OCI-LY7 (cell line): ENCODE measurements at regions not wholly inside any gene's neighbourhood (a gene's known extent, or its start where the extent isn't known, plus 50 kb on each side); places are given as distances from the start of the nearest gene placed in this dataset.

Experiments used
- BruUV-seq: library from RNA; stranded (reverse); fragments of 400-500 nt; replicated peaks from 2 replicates; lab custom pipeline; 2021; lab: Mats Ljungman, UMichigan
- CTCF ChIA-PET: fragments of 300-600 bp; sonication (Branson Sonifier 250); formaldehyde crosslinking; loops from one replicate; lab custom pipeline; 2022; ENCODE audit warnings: antibody characterized with exemption; ENCODE audit not compliant: unreplicated experiment; lab: Charles Lee
- POLR2A ChIA-PET: fragments of 300-600 bp; sonication (Branson Sonifier 250); formaldehyde crosslinking; loops from one replicate; lab custom pipeline; 2022; ENCODE audit warnings: antibody characterized with exemption; lab: Charles Lee
- DNase-seq: peaks from one replicate; pipeline ENCODE4 v3.0.0-alpha.2; 2015; ENCODE audit warnings: low spot score
- H2AFZ ChIP-seq: fragments of 200-600 bp; sonication (generic), shearing (Covaris generic); 2 replicates; pipeline ENCODE4 v1.6.1; 2014; ENCODE audit warnings: mild to moderate bottlenecking, antibody characterized with exemption, low read length, moderate library complexity
- H3K27ac ChIP-seq: fragments of 200-600 bp; sonication (generic); 2 replicates; pipeline ENCODE4 v1.5.1; 2014; ENCODE audit warnings: mixed run types, low read depth, mild to moderate bottlenecking, moderate library complexity, low read length, inconsistent platforms; ENCODE audit not compliant: poor library complexity, severe bottlenecking
- H3K36me3 ChIP-seq: fragments of 200-600 bp; sonication (generic); 2 replicates; pipeline ENCODE4 v1.6.1; 2014; ENCODE audit warnings: mild to moderate bottlenecking, antibody characterized with exemption, low read length, moderate library complexity, mixed read lengths; ENCODE audit not compliant: insufficient read depth
- H3K4me1 ChIP-seq: fragments of 200-600 bp; sonication (generic); 2 replicates; pipeline ENCODE4 v1.5.1; 2014; ENCODE audit warnings: mild to moderate bottlenecking, low read length; ENCODE audit not compliant: insufficient read depth, poor library complexity, severe bottlenecking
- H3K4me2 ChIP-seq: fragments of 200-600 bp; sonication (generic); 2 replicates; pipeline ENCODE4 v1.6.1; 2014; ENCODE audit warnings: mild to moderate bottlenecking, low read length
- H3K4me3 ChIP-seq: fragments of 200-600 bp; sonication (generic); 2 replicates; pipeline ENCODE4 v1.5.1; 2014; ENCODE audit warnings: mild to moderate bottlenecking, low read depth, low read length; ENCODE audit not compliant: poor library complexity, severe bottlenecking
- H3K79me2 ChIP-seq: fragments of 200-600 bp; sonication (generic); 2 replicates; pipeline ENCODE4 v1.6.1; 2016; ENCODE audit warnings: low read depth, mild to moderate bottlenecking, low read length, moderate library complexity, mixed read lengths; ENCODE audit not compliant: insufficient read depth
- H3K9me2 ChIP-seq: fragments of 200-600 bp; sonication (generic); 2 replicates; pipeline ENCODE4 v1.6.1; 2016; ENCODE audit warnings: mild to moderate bottlenecking, low read length, mixed read lengths; ENCODE audit not compliant: insufficient read depth
- H3K9me3 ChIP-seq: fragments of 200-600 bp; sonication (generic); 2 replicates; pipeline ENCODE4 v1.6.1; 2014; ENCODE audit warnings: mild to moderate bottlenecking, mixed run types, low read length, mixed read lengths
- H4K20me1 ChIP-seq: fragments of 200-600 bp; sonication (generic); 2 replicates; pipeline ENCODE4 v1.6.1; 2014; ENCODE audit warnings: mild to moderate bottlenecking, antibody characterized with exemption, low read length, moderate library complexity, mixed read lengths; ENCODE audit not compliant: insufficient read depth
- CTCF ChIP-seq: fragments of 200-600 bp; sonication (generic); conservative IDR thresholded peaks from 2 replicates; pipeline ENCODE4 v1.5.1; 2014; ENCODE audit warnings: mild to moderate bottlenecking, antibody characterized with exemption, low read length, moderate library complexity, mixed read lengths
- EZH2phosphoT487 ChIP-seq: fragments of 200-600 bp; sonication (generic); IDR thresholded peaks from 2 replicates; pipeline ENCODE4 v1.6.1; 2018; ENCODE audit warnings: low read depth, borderline replicate concordance, mild to moderate bottlenecking, mixed run types, antibody characterized with exemption, low read length, moderate library complexity, mixed read lengths
- intact Hi-C: fragments of 100-400 bp; cut with micrococcal nuclease; formaldehyde crosslinking; loops from one replicate; pipeline ENCODE4 v1.10.0; 2022; ENCODE audit not compliant: unreplicated experiment

GRCh38 chr2:81077396-81077795 lies 772.8 kb upstream of the LRRTM1 start:
- no peaks in the 10 kb centered on the region for H3K79me2 ChIP-seq
- no peak overlapping the region for H2AFZ ChIP-seq
- H3K9me2 ChIP-seq, result no peaks in the 10 kb centered on the region
- ChIA-PET CTCF (no interaction called here), POLR2A (no interaction called here)
- no TSS peak for BruUV-seq
- no peak for TF ChIP-seq CTCF
- no peaks in the 10 kb centered on the region for H3K36me3 ChIP-seq
- no peaks in the 10 kb centered on the region for H4K20me1 ChIP-seq
- no peak overlapping the region for H3K4me3 ChIP-seq
- no peak overlapping the region for H3K27ac ChIP-seq
- DNase-seq, result no peak
- no peaks in the 10 kb centered on the region for H3K9me3 ChIP-seq
- intact Hi-C loops, result no loop called here
- no peak overlapping the region for H3K4me2 ChIP-seq
- no peaks in the 10 kb centered on the region for H3K4me1 ChIP-seq

GRCh38 chr2:81073412-81073811 lies 768.9 kb upstream of the LRRTM1 start:
- no peak for TF ChIP-seq EZH2phosphoT487
- TF ChIP-seq CTCF, result no peak
- BruUV-seq, result no TSS peak
- Histone ChIP-seq H3K36me3 (no peaks in the 10 kb centered on the region), H4K20me1 (no peaks in the 10 kb centered on the region), H3K4me3 (no peak overlapping the region), H3K4me1 (no peaks in the 10 kb centered on the region), H3K9me2 (no peaks in the 10 kb centered on the region), H3K27ac (no peak overlapping the region), H3K9me3 (no peaks in the 10 kb centered on the region), H2AFZ (no peak overlapping the region), H3K4me2 (no peak overlapping the region), H3K79me2 (no peaks in the 10 kb centered on the region)
- ChIA-PET POLR2A (no interaction called here), CTCF (no interaction called here)
- intact Hi-C loops, result no loop called here
- no peak for DNase-seq

- Histone ChIP-seq H3K36me3 (no peaks in the 10 kb centered on the region), H3K4me3 (no peak overlapping the region), H3K9me3 (no peaks in the 10 kb centered on the region), H3K4me1 (no peaks in the 10 kb centered on the region), H3K4me2 (no peak overlapping the region), H2AFZ (no peak overlapping the region), H3K9me2 (no peaks in the 10 kb centered on the region), H4K20me1 (no peaks in the 10 kb centered on the region), H3K79me2 (no peaks in the 10 kb centered on the region), H3K27ac (no peak overlapping the region)
- ChIA-PET POLR2A (interaction anchor here (1.0 kb wide), 1 partner anchor 653 kb away, joined by 3 read pairs; no protein-coding TSS in a partner anchor), CTCF (no interaction called here)
- BruUV-seq, result no TSS peak
- no peak for DNase-seq
- intact Hi-C loops, result no loop called here
- TF ChIP-seq CTCF (no peak), EZH2phosphoT487 (no peak)
Observed at GRCh38 chr2:81068144-81068543, 763.6 kb upstream of the LRRTM1 start.
